NCI-H345 treated with DMSO at 0.1 percent for 48 hours (cell line): ENCODE measurements at regions not wholly inside any gene's neighbourhood (a gene's known extent, or its start where the extent isn't known, plus 50 kb on each side); places are given as distances from the start of the nearest gene placed in this dataset.
"Not testable (repeated sequence)": the region's sequence is repeated elsewhere in the genome, so short reads cannot be mapped to it uniquely, and the experiment has no call there.

Source experiments
- DNase-seq: peaks from one replicate; lab custom pipeline; 2025; ENCODE audit not compliant: unreplicated experiment; lab: John Stamatoyannopoulos, UW

DNA sequence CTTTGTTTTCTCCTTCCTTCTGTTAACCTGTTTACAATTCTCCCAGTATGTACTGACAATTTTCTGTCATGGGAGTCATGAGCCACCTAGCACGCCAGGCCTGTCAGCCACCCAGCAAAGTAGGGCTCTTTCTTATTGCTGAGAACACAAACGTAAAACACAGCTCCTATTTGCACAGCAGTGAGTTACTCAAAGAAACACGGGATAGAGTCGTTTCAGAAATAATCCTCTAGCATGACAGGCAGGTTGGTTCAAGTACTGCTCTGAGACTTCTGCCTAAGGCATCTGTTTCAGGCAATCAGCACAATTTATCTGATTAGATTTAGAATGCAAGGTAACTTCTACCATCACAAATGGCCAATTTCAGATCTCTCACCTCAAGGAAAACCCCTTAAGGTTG is 88.8 kb downstream of the CD24 start:
- no peak for DNase-seq

- no peak for DNase-seq
These were observed 90.0 kb downstream of the CD24 start for GRCh38 chr6:106884576-106884975.

DNA sequence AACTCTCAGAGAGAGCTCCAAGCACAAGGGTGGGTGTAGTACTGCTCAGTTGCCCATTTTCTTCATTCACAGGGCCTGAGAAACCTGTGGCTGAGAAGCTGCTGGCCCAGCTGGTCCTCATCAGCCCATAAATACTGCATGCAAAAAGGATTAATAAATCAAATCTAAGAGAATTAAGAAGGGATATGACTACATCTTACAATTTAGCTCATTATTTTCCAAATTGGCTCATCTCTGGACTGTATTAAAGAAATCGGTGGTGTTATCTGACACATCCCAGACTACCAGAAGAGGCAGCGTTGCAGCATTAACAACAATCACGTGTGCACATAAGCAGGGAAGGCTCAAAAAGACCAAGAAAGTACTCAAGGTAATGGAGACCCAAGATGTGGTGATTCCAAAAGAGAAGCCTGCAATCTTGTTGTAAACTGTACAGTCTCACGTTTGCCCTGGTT is 90.7 kb downstream of the CD24 start:
- no peak for DNase-seq

DNA sequence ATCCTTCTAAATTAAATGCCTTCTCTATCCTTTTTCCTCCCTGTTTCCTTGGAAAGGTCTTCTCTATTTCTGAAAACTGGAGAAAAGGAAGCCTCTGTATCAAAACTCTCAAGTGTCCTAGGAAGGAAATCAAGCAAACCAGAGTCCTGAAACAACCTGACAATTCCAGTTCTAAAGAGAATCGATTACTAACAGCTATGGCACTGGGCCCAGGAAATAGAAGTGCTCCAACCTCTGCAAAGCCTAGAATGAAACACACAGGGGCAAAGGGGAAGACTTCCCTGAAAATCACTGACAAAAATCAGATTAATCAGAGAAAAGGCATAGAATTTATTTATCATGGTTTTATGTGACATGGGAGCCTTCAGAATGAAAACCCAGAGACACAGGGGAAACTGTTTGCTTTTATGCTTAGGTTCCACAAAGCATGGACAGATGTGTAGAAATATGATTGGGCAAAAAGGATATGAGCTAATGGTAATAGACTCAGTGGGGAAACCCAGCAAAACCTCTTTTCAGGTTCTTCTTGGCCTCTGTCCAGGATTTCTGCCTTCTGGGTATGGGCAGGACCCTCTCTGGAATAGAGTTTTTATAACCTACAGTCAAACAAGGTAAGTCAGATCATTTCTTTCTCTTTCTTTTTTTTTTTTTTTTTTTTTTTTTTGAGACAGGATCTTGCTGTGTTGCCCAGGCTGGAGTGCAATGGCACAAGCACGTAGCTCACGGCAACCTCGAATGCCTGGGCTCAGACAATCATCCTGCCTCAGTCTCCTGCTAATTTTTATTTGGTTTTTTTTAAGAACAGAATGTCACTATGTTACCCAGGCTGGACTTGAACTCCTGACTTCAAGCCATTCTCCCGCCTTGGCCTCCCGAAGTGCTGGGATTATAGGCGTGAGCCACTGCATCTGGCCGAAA is 91.7 kb downstream of the CD24 start:
- no peak for DNase-seq

DNA sequence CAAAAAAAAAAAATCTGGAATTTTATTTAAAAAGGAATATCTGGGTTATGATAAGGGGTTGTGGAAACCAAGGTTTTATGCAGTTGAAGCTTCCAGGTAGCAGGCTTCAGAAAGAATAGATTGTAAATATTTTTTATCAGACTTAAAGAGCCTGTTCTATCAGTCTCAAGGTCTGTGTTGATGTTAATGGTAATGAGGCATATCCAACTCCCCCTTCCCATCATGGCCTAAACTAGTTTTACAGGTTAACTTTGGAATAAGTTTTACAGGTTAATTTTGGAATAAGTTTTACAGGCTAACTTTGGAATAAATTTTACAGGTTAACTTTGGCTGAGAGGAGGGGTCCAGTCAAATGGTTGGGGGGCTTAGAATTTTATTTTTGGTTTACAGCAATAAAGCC is 92.4 kb downstream of the CD24 start:
- no peak for DNase-seq

DNA sequence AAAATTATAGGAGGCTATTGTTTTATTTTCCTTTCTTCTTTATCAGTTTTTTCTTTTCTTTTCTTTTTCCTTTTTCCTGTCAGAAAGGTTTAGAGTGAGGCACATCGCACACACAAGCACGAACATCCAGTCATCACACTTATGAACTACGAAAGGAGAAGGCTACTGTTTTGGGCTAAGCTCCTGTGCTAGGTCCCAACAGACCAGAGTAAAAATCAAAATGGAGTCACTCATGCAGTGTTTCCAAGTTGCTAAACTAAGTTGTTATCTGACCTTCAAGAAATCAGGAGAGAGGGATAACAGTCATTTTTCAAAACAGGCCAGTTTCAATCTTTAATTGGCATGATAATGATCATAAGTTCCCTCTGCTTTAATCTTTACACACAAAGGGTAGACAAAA is 93.6 kb downstream of the CD24 start:
- DNase-seq, result no peak

DNA sequence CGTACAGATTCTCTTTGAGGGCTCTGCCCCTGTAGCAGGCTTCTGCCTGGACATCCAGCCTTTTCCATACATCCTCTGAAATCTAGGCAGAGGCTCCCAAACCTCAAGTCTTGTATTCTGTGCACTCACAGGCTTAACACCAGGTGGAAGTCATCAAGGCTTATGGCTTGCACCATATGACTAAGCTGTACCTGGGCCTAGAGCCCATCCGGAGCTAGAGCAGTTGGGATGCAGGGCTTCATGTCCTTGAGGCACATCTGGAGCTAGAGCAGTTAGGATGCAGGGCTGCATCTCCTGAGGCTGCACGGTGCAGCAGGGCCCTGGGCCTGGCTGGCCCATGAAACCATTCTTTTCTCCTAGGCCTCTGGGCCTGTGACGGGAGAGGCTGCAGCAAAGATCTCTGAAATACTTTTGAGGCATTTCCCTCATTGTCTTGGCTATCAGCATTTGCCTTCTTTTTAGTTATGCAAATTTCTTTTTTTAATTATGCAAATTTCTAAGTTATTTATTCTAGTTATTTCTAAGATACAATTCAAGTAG is 98.7 kb downstream of the CD24 start:
- DNase-seq, result no peak

GRCh38 chr6:106874481-106874880 is 100.0 kb downstream of the CD24 start:
- DNase-seq, result no peak

- no peak for DNase-seq
These were observed 102.5 kb downstream of the CD24 start for GRCh38 chr6:106872049-106872448.

- DNase-seq, result no peak
These were observed 103.5 kb downstream of the CD24 start for GRCh38 chr6:106870824-106871717.

GRCh38 chr6:106870069-106870468 is 104.5 kb downstream of the CD24 start:
- no peak for DNase-seq

DNA sequence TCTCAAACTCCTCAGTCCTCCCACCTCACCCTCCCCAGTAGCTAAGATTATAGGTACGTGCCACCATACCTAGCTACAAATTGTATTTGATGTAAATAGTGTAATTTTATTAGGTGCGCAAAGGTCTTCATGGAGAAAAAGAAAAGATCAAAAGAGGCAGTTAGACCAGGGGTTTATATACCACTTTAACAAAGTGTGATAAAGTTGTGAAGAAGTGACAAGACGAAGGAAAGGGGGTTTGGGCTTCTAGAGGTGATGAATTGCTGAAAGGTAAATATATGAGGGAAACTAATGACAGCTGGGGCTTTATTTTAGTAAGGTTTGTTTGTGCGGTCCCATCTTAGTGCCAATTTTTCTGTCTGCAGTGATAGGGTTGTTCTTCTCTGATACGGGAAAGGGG is 105.3 kb downstream of the CD24 start:
- no peak for DNase-seq

- DNase-seq, result no peak
These were observed 107.5 kb downstream of the CD24 start for GRCh38 chr6:106866875-106867658.

DNA sequence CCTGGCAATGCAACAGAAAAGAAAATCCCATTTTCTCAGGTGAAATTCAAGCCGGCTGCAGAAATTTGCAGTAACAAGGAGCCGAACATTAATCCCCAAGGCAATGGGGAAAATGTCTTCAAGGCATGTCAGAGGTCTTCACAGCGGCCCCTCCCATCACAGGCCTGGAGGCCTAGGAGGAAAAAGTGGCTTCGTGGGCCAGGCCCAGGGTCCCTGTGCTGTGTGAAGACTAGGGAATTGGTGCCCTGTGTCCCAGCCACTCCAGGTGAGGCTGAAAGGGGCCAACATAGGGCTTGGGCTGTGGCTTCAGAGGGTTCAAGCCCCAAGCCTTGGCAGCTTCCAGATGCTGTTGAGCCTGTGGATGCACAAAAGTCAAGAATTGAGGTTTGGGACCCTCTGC is 111.7 kb downstream of the CD24 start:
- DNase-seq, result no peak

DNA sequence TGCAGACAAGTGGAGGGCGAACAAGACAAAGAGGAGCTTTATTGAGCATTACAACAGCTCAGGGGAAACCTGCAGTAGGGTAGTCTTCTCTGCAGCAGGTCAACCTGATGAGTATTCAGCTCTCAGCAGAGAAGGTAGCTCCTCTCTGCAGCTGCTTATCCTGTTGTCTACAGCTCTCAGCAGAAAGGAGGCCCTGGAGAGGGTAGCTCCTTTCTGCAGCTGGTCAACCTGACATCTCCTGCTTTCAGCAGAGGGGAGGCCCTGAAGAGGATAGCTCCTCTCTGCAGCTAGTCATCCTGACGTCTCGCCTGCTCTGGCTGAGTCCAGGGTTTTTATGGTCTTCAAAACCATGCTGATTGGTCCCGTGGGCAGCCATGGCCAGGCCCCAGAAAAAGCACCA is 113.6 kb downstream of the CD24 start:
- no peak for DNase-seq

- no peak for DNase-seq
These were observed 115.9 kb downstream of the CD24 start for GRCh38 chr6:106858653-106859092.

DNA sequence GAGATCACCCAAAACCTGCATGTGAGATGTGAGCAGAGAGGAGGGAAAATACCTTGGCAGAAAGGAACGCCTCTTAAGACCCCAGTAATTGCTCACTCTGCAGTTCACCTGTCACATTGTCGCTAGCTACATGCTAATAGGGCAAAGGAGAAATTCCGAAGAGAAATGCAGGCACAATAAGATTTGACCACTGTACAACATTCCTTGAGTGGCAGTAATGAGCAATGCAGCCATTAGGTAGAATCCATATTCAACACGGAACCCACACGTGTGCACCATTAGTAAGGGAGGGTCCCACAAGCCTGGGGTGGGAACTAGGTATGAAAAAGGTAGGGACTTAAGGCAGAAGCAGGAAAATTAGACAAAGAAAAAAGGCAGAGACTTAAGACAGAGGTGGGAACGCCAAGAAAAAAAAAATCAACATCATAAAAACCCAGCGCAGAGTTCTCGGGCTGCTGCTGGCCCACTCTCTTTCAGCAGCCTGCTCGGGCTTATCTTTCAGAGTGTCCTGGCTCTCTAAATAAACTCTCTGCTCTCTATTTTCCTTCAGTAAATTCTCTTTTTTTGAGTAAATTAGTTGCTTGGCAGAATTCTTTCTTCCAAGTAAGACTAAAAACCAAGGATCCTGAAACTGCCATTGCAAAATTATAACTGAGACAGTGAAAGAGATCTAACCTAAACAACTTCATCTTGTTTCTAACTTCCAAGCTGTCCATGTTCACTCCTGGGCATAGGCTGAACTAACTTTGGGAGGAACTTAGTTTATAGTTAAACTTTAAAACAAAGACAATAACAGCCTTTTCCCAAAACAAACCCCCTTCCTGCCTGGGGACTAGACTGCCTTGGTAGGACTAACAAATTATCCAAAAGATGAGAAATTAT is 116.5 kb downstream of the CD24 start:
- no peak for DNase-seq

DNA sequence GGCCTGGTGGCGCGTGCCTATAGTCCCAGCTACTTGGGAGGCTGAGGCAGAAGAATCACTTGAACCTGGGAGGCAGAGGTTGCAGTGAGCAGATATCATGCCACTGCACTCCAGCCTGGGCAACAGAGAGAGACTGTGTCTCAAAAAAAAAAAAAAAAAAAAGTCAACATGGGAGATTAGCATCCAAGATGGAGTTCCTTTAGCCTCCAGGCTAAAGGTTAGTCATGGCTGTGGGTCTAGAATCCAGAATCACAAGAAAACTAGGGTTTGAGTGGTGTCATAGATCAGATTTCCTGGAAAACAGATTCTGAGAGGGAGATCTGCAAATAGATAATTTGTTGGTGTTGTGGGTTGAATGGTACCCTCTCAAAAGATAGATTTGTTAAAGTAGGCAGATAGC is 117.2 kb downstream of the CD24 start:
- not testable (repeated sequence) for DNase-seq

- DNase-seq, result no peak
These were observed 118.2 kb downstream of the CD24 start for GRCh38 chr6:106856227-106856874.
